Muscle layer of duodenum (tissue), 2 donors: ENCODE measurements at regions not wholly inside any gene's neighbourhood (a gene's known extent, or its start where the extent isn't known, plus 50 kb on each side); places are given as distances from the start of the nearest gene placed in this dataset.

ENCODE experiments used
- H3K27ac ChIP-seq: one replicate; pipeline ENCODE4 v1.7.0; 2013; ENCODE audit warnings: mild to moderate bottlenecking, low read length
- H3K27me3 ChIP-seq: one replicate; pipeline ENCODE4 v1.7.0; 2013; ENCODE audit warnings: low read depth, mild to moderate bottlenecking, control low read depth, low read length
- H3K36me3 ChIP-seq, 2 donors: one replicate each; pipeline ENCODE4 v1.7.0; 2013; ENCODE audit warnings: low read length in 2 of 2, control low read depth in 1 of 2, mild to moderate bottlenecking in 1 of 2; ENCODE audit not compliant: insufficient read depth in 2 of 2, control insufficient read depth in 1 of 2
- H3K4me1 ChIP-seq, 2 donors: one replicate each; pipeline ENCODE4 v1.7.0; 2013; ENCODE audit warnings: low read length in 2 of 2, mild to moderate bottlenecking in 2 of 2, control low read depth in 1 of 2, moderate library complexity in 1 of 2; ENCODE audit not compliant: insufficient read depth in 2 of 2, control insufficient read depth in 1 of 2
- H3K4me3 ChIP-seq, 2 donors: one replicate each; pipeline ENCODE4 v1.7.0; 2013; ENCODE audit warnings: low read length in 2 of 2, low read depth in 1 of 2, mild to moderate bottlenecking in 1 of 2
- H3K9me3 ChIP-seq, 2 donors: one replicate each; pipeline ENCODE4 v1.7.0; 2013; ENCODE audit warnings: low read length in 2 of 2, control low read depth in 1 of 2, mild to moderate bottlenecking in 1 of 2; ENCODE audit not compliant: control insufficient read depth in 1 of 2
- donor health status: healthy.

- Histone ChIP-seq H3K4me3 (peak overlapping the region in 1 of 2 donors; percentile 68), H3K4me1 (peaks cover 25 to 37% of the 10 kb centered on the region in 2 donors), H3K36me3 (no peaks in the 10 kb centered on the region), H3K9me3 (no peaks in the 10 kb centered on the region), H3K27me3 (no peaks in the 10 kb centered on the region), H3K27ac (peak overlapping the region; percentile 80)
Measured at GRCh38 chr14:76957224-76957891, 71.2 kb downstream of the IRF2BPL start.

GRCh38 chr14:76956316-76957090 is 72.0 kb downstream of the IRF2BPL start:
- Histone ChIP-seq H3K4me3 (peak overlapping the region; percentile 37 to 68), H3K4me1 (peaks cover 20 to 39% of the 10 kb centered on the region in 2 donors), H3K36me3 (no peaks in the 10 kb centered on the region), H3K27me3 (no peaks in the 10 kb centered on the region), H3K9me3 (no peaks in the 10 kb centered on the region), H3K27ac (peak overlapping the region; percentile 80)

DNA sequence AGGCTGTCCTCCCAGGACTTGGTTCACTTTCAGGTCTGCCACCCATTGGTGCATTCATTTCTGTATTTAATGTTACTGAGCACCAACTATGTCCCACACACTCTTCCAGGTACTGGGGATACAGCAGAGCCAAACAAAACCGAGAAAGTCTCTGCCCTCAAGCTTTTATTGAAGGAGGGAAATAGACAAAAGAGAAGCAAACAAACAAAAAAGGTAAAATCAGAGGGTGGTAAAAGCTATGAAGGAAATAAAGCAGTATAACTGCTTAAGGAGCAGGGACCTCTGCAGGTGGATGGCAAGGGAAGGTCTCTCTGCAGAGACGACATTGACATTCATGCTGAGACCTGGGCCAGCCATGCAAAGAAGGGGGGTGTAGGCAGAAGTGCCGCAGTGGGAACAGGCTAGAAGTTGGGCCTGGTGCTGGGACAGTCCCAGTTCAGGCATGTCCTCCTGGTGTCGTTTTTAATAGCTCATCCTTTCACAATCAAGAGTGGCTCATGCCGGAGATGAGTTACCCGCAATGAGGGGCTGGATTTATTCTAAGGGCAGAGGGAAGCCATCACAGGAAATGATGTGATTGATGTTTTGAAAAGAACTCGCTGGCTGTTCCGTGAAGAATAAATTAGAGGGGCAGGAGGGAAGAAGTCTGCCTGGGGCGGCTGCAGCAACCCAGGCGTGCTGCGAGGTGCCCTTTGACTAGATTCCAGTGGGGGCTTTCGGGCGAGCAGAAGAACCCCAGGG is 72.8 kb downstream of the IRF2BPL start:
- H3K4me3 ChIP-seq = peak overlapping the region; percentile 16 to 68
- no peaks in the 10 kb centered on the region for H3K27me3 ChIP-seq
- H3K36me3 ChIP-seq = no peaks in the 10 kb centered on the region
- no peaks in the 10 kb centered on the region for H3K9me3 ChIP-seq
- peak overlapping the region; percentile 24 for H3K27ac ChIP-seq
- peaks cover 20 to 38% of the 10 kb centered on the region in 2 donors for H3K4me1 ChIP-seq

GRCh38 chr14:76954394-76955190 is 73.9 kb downstream of the IRF2BPL start:
- H3K4me1 ChIP-seq = peaks cover 20 to 46% of the 10 kb centered on the region in 2 donors
- H3K36me3 ChIP-seq = no peaks in the 10 kb centered on the region
- H3K4me3 ChIP-seq = no peak overlapping the region
- H3K27me3 ChIP-seq = no peaks in the 10 kb centered on the region
- peak overlapping the region; percentile 43 for H3K27ac ChIP-seq
- H3K9me3 ChIP-seq = no peaks in the 10 kb centered on the region

DNA sequence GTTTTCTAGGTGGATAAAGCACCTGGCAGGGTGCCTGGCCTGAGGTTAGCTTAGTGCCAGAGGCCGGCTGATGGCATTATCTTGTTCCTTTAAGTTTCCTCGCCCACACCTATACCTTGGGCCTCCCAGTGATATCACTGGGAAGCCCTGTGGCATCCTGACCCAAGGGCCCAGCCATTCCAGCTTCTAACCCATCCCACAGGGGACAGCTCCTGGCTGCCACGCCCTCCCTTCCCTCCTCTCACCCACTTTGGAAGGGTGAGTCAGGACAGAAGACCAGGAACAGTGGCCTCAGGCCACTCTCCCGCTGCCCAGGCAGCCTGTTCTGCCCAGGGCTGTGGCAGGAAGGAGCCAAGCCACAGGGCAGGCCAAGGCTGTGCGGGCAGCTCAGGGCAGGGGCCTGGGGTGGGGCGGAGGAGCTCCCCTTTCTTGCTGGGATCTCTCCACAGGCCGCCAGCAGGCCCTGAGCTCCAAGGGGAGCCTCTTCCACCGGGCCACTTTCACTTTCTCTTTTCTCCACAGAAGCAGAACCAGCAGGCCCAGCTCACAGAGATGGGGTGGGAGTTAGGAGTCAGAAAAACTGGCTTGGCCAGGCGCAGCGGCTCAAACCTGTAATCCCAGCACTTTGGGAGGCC is 75.1 kb downstream of the IRF2BPL start:
- no peaks in the 10 kb centered on the region for H3K27me3 ChIP-seq
- H3K36me3 ChIP-seq = no peaks in the 10 kb centered on the region
- no peaks in the 10 kb centered on the region for H3K9me3 ChIP-seq
- peaks cover 22 to 50% of the 10 kb centered on the region in 2 donors for H3K4me1 ChIP-seq
- peak overlapping the region; percentile 30 to 50 for H3K4me3 ChIP-seq
- peak overlapping the region; percentile 93 for H3K27ac ChIP-seq

DNA sequence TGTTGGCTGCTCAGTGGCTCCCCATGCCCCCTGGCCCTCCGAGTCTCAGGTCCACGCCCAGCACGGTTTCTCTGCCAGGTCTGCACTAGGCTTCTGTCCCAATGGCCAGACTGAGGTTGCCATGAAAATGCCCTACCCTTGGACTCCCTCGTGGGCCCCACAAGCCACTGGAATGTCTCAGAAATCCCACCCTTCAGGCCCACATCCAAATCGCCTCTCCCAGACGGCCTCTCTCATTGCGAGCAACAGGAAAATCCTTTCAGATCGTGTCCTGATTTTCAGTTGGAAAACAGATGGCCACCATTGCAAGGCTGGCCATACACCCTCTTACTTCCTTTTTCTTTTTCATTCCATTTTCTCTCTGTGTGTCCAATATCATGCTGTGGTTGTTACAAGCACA is 77.3 kb downstream of the IRF2BPL start:
- no peak overlapping the region for H3K27ac ChIP-seq
- no peaks in the 10 kb centered on the region for H3K9me3 ChIP-seq
- no peaks in the 10 kb centered on the region for H3K27me3 ChIP-seq
- H3K4me1 ChIP-seq = peaks cover 22 to 56% of the 10 kb centered on the region in 2 donors
- no peak overlapping the region for H3K4me3 ChIP-seq
- H3K36me3 ChIP-seq = no peaks in the 10 kb centered on the region

DNA sequence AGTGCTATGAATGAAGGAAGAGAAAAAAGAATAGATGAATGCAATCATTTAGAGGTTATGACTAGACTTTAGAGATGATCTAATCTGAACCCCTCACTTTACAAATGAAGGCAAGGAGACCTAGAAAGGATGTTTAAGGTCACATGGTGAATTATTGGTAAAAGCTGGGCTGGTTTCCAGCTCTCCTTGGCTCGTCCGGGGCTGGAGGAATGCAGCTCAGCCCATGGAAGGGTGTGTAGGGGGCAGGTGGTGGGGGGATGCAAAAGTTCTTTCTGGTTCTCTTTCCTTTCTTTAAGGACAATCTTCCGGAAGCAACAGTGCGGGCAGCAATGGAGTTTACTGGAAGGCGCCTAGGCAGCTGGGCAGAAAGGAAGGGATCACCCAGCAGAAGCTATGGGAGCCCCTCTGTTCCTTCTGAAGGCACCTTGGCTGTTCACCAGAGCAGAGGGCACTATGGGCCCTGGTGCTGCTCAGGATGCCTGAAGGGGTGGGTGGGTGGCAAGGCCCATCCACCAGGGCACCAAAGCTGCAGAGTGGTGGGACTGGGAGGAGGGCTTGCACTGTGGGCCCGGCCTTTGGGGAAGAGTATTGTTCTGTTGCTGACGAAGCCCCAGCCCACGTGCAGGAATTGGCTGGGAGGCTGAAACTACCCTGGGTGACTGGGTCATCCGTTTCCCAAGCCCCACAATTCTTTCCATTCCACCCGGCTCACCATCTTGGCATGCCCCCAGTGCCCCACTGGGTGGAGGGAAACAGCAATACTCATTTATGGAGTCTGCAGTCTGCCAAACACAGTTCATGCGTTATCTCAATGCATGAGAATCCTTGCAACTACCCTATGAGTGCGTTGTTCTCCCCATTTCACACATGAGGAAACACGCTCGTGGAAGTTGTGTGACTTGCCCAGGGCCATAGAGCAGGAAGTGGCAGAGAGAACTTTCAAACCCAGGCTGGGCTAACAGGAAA is 78.2 kb downstream of the IRF2BPL start:
- Histone ChIP-seq H3K36me3 (no peaks in the 10 kb centered on the region), H3K4me3 (no peak overlapping the region), H3K27me3 (no peaks in the 10 kb centered on the region), H3K9me3 (no peaks in the 10 kb centered on the region), H3K27ac (peak overlapping the region; percentile 3), H3K4me1 (peaks cover 16 to 48% of the 10 kb centered on the region in 2 donors)

- H3K36me3 ChIP-seq = no peaks in the 10 kb centered on the region
- H3K9me3 ChIP-seq = no peaks in the 10 kb centered on the region
- no peak overlapping the region for H3K27ac ChIP-seq
- H3K4me1 ChIP-seq = peaks cover 16 to 39% of the 10 kb centered on the region in 2 donors
- no peaks in the 10 kb centered on the region for H3K27me3 ChIP-seq
- H3K4me3 ChIP-seq = no peak overlapping the region
Measured at GRCh38 chr14:76948976-76949375, 79.5 kb downstream of the IRF2BPL start.

DNA sequence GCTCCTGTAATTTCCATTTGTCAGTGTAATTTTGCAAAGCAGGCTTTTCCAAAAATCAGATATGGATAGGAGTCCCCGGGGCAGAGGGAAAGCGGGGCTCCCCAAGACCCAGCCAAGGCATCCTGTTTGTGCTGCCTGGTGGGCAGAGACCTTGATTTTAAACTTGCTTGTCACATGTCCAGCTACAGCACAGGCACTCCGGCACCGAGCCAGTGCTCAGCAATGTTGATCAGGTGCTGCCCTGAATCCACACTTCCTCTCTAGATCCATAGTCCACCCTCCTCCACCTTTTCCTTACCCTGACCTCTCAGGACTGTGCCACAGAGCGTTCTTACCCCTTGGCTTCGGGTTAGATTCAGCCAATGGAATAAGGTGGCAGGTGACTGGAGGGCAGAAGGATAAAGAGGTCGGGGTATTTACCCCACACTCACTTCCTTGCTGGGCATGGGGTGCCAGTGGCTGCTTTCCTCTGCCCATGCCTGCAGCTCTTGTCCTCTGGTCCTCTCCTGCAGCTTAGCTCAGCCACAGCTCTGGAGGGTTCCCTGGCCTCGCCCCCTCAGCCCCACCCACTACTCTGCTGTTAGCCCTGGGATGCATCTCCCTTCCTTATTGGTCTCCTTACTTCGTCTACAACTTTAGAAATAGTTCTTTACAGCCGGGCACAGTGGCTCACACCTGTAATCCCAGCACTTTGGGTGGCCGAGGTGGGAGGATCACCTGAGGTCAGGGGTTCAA is 80.1 kb downstream of the IRF2BPL start:
- peak overlapping the region in 1 of 2 donors; percentile 33 for H3K4me3 ChIP-seq
- no peaks in the 10 kb centered on the region for H3K36me3 ChIP-seq
- no peaks in the 10 kb centered on the region for H3K27me3 ChIP-seq
- H3K27ac ChIP-seq = peak overlapping the region; percentile 50
- peaks cover 16 to 37% of the 10 kb centered on the region in 2 donors for H3K4me1 ChIP-seq
- no peaks in the 10 kb centered on the region for H3K9me3 ChIP-seq
